ENCODE measurements at regions not wholly inside any gene's neighbourhood (a gene's known extent, or its start where the extent isn't known, plus 50 kb on each side); places are given as distances from the start of the nearest gene placed in this dataset.

DNA sequence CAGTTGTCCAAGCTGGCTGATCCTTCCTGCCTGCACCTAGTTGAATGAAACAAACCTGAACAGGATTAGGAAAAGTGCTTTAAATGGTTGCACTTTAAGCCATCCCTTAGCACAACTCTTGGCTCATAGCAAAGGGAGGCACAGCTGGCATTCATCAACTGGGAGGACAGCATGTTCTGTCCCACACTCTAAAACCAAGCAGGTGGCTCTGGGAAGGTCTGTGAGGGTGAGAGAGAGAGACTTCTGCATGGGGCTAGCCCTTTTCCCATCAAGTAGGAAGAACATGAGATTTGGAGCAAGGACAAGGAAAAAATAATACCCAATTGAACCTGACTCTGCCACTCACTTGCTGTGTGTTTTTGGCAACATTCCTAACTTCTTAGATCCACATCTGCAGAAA, 140.9 kb upstream of the CCL2 start:
- TF ChIP-seq, protein P1, sequence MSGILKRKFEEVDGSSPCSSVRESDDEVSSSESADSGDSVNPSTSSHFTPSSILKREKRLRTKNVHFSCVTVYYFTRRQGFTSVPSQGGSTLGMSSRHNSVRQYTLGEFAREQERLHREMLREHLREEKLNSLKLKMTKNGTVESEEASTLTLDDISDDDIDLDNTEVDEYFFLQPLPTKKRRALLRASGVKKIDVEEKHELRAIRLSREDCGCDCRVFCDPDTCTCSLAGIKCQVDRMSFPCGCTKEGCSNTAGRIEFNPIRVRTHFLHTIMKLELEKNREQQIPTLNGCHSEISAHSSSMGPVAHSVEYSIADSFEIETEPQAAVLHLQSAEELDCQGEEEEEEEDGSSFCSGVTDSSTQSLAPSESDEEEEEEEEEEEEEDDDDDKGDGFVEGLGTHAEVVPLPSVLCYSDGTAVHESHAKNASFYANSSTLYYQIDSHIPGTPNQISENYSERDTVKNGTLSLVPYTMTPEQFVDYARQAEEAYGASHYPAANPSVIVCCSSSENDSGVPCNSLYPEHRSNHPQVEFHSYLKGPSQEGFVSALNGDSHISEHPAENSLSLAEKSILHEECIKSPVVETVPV (CRISPR knock-in tag; IDR thresholded peaks at IDR 0.05): no peak
- TF ChIP-seq ZNF565 (CRISPR knock-in tag; conservative IDR thresholded peaks at IDR 0.05; ENCODE audit: low read depth) (no peak), CSDC2 (CRISPR knock-in tag; IDR thresholded peaks at IDR 0.05) (no peak), GLIS3 (CRISPR knock-in tag; IDR thresholded peaks at IDR 0.05) (no peak)
- ATAC-seq: no peak

DNA sequence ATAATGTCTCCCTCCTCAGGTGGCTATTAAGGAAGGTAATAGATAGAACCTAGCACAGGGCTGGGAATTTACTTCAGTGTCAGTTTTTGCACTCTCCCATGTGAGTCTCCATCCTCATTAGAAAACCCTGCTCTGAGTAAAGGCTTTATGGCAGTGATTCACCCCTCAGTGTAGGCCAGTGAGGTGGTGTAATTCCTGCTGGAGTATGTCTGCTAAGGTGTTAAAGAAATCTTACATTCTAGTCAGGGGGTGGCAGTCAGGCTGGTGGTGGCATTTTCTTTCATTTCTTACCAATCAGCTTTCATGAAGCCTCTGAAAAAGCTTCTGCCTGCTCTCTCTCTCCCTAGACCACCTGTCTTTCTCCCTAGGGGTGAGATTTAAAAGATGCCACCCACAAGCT, 138.8 kb upstream of the CCL2 start:
- TF ChIP-seq, protein P1 (CRISPR knock-in tag; IDR thresholded peaks at IDR 0.05): no peak
- TF ChIP-seq, protein P2, sequence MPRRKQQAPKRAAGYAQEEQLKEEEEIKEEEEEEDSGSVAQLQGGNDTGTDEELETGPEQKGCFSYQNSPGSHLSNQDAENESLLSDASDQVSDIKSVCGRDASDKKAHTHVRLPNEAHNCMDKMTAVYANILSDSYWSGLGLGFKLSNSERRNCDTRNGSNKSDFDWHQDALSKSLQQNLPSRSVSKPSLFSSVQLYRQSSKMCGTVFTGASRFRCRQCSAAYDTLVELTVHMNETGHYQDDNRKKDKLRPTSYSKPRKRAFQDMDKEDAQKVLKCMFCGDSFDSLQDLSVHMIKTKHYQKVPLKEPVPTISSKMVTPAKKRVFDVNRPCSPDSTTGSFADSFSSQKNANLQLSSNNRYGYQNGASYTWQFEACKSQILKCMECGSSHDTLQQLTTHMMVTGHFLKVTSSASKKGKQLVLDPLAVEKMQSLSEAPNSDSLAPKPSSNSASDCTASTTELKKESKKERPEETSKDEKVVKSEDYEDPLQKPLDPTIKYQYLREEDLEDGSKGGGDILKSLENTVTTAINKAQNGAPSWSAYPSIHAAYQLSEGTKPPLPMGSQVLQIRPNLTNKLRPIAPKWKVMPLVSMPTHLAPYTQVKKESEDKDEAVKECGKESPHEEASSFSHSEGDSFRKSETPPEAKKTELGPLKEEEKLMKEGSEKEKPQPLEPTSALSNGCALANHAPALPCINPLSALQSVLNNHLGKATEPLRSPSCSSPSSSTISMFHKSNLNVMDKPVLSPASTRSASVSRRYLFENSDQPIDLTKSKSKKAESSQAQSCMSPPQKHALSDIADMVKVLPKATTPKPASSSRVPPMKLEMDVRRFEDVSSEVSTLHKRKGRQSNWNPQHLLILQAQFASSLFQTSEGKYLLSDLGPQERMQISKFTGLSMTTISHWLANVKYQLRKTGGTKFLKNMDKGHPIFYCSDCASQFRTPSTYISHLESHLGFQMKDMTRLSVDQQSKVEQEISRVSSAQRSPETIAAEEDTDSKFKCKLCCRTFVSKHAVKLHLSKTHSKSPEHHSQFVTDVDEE (CRISPR knock-in tag; IDR thresholded peaks at IDR 0.05): no peak
- ATAC-seq: no peak

DNA sequence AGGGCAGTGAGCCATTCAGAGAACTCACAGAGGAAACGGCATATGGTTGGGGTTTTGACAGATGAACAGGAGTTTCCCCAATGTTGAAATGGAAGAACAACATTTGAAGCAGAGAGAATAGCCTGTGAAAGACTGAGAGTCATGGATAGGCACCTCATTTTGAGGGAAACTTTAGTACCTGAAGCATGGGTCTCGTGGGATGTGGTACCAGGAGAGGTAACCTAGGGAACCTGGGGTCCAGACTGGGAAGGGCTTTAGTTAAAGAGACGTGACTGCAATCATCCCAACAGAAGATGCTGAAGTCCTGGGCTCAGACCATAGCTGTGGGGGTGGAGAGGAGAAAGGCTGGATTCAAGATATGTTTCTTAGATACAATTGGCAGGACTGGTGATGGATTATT, 137.8 kb upstream of the CCL2 start:
- no peak for ATAC-seq
- TF ChIP-seq OSR1 (CRISPR knock-in tag; IDR thresholded peaks at IDR 0.05) (no peak), TCF4 (CRISPR knock-in tag; IDR thresholded peaks at IDR 0.05; ENCODE audit: borderline replicate concordance) (no peak), ARNTL (CRISPR knock-in tag; IDR thresholded peaks at IDR 0.05; ENCODE audit: borderline replicate concordance, low read depth) (no peak), RARB (CRISPR knock-in tag; IDR thresholded peaks at IDR 0.05) (no peak), CSDC2 (CRISPR knock-in tag; IDR thresholded peaks at IDR 0.05) (no peak), ZNF565 (CRISPR knock-in tag; conservative IDR thresholded peaks at IDR 0.05; ENCODE audit: low read depth) (no peak), ISL1 (CRISPR knock-in tag; IDR thresholded peaks at IDR 0.05) (no peak)

GRCh38 chr17:34117811-34118210, 137.3 kb upstream of the CCL2 start:
- no peak for TF ChIP-seq ZC3H10 (CRISPR knock-in tag; IDR thresholded peaks at IDR 0.05)
- TF ChIP-seq ZNF70 (CRISPR knock-in tag; IDR thresholded peaks at IDR 0.05): no peak
- TF ChIP-seq ZFP30 (CRISPR knock-in tag; IDR thresholded peaks at IDR 0.05): no peak
- no peak for TF ChIP-seq GLIS3 (CRISPR knock-in tag; IDR thresholded peaks at IDR 0.05)
- TF ChIP-seq CREB5 (CRISPR knock-in tag; IDR thresholded peaks at IDR 0.05; ENCODE audit: low read depth): no peak
- TF ChIP-seq, protein P3, sequence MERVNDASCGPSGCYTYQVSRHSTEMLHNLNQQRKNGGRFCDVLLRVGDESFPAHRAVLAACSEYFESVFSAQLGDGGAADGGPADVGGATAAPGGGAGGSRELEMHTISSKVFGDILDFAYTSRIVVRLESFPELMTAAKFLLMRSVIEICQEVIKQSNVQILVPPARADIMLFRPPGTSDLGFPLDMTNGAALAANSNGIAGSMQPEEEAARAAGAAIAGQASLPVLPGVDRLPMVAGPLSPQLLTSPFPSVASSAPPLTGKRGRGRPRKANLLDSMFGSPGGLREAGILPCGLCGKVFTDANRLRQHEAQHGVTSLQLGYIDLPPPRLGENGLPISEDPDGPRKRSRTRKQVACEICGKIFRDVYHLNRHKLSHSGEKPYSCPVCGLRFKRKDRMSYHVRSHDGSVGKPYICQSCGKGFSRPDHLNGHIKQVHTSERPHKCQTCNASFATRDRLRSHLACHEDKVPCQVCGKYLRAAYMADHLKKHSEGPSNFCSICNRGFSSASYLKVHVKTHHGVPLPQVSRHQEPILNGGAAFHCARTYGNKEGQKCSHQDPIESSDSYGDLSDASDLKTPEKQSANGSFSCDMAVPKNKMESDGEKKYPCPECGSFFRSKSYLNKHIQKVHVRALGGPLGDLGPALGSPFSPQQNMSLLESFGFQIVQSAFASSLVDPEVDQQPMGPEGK (CRISPR knock-in tag; IDR thresholded peaks at IDR 0.05; ENCODE audit: borderline replicate concordance): no peak
- TF ChIP-seq ISL1 (CRISPR knock-in tag; IDR thresholded peaks at IDR 0.05): no peak
- TF ChIP-seq ESRRG (CRISPR knock-in tag; IDR thresholded peaks at IDR 0.05): no peak
- TF ChIP-seq, protein P1 (CRISPR knock-in tag; IDR thresholded peaks at IDR 0.05): no peak
- no peak for TF ChIP-seq PPARA (CRISPR knock-in tag; IDR thresholded peaks at IDR 0.05; ENCODE audit: borderline replicate concordance)
- TF ChIP-seq, protein P2 (CRISPR knock-in tag; IDR thresholded peaks at IDR 0.05): no peak
- no peak for TF ChIP-seq TOX (CRISPR knock-in tag; IDR thresholded peaks at IDR 0.05; ENCODE audit: borderline replicate concordance)
- no peak for TF ChIP-seq SNAI2 (CRISPR knock-in tag; IDR thresholded peaks at IDR 0.05)
- no peak for ATAC-seq
